ENCODE measurements at regions not wholly inside any gene's neighbourhood (a gene's known extent, or its start where the extent isn't known, plus 50 kb on each side); places are given as distances from the start of the nearest gene placed in this dataset.

GRCh38 chr16:66278604-66279262, 87.8 kb upstream of the CDH5 start:
- no peak overlapping the region for H3K4me3 ChIP-seq (replicated peaks; ENCODE audit: low read depth, low read length)
- no peak for DNase-seq (ENCODE audit: extremely low read depth, low read depth)
- no peak for TF ChIP-seq CTCF (IDR thresholded peaks at IDR 0.05; ENCODE audit: low read depth, low read length, missing control alignments)

- DNase-seq (ENCODE audit: extremely low read depth, low read depth) = no peak
- no peak overlapping the region for H3K4me3 ChIP-seq (replicated peaks; ENCODE audit: low read depth, low read length)
- TF ChIP-seq CTCF (IDR thresholded peaks at IDR 0.05; ENCODE audit: low read depth, low read length, missing control alignments) = no peak
Observed at GRCh38 chr16:66278111-66278531, 88.4 kb upstream of the CDH5 start.

- H3K4me3 ChIP-seq (replicated peaks; ENCODE audit: low read depth, low read length) = no peak overlapping the region
- no peak for TF ChIP-seq CTCF (IDR thresholded peaks at IDR 0.05; ENCODE audit: low read depth, low read length, missing control alignments)
- no peak for DNase-seq (ENCODE audit: extremely low read depth, low read depth)
Observed at GRCh38 chr16:66277311-66278070, 89.0 kb upstream of the CDH5 start.

GRCh38 chr16:66275775-66276428, 90.6 kb upstream of the CDH5 start:
- no peak for DNase-seq (ENCODE audit: extremely low read depth, low read depth)

GRCh38 chr16:66274335-66275110, 92.0 kb upstream of the CDH5 start:
- no peak overlapping the region for H3K4me3 ChIP-seq (replicated peaks; ENCODE audit: low read depth, low read length)
- no peak for DNase-seq (ENCODE audit: extremely low read depth, low read depth)
- peak; percentile 4 for TF ChIP-seq CTCF (IDR thresholded peaks at IDR 0.05; ENCODE audit: low read depth, low read length, missing control alignments)

More at GRCh38 chr16:66275775-66276428, 90.6 kb upstream of the CDH5 start:
- no peak overlapping the region for H3K4me3 ChIP-seq (replicated peaks; ENCODE audit: low read depth, low read length)
- peak; percentile 71 for TF ChIP-seq CTCF (IDR thresholded peaks at IDR 0.05; ENCODE audit: low read depth, low read length, missing control alignments)

GRCh38 chr16:66273644-66274334, 92.7 kb upstream of the CDH5 start:
- TF ChIP-seq CTCF (IDR thresholded peaks at IDR 0.05; ENCODE audit: low read depth, low read length, missing control alignments) = peak; percentile 52
- no peak for DNase-seq (ENCODE audit: extremely low read depth, low read depth)
- H3K4me3 ChIP-seq (replicated peaks; ENCODE audit: low read depth, low read length) = no peak overlapping the region
